Smooth muscle cell (in vitro differentiated cells): ENCODE measurements at regions not wholly inside any gene's neighbourhood (a gene's known extent, or its start where the extent isn't known, plus 50 kb on each side); places are given as distances from the start of the nearest gene placed in this dataset.

Experiments used
- DNase-seq: peaks from one replicate; lab custom pipeline; 2025; ENCODE audit not compliant: unreplicated experiment; lab: John Stamatoyannopoulos, UW
- H2AFZ ChIP-seq: fragments of 200-600 bp; sonication (generic); 2 replicates; pipeline ENCODE4 v1.6.0; 2016; ENCODE audit warnings: antibody characterized with exemption, low read depth, mild to moderate bottlenecking
- H3F3A ChIP-seq: fragments of 200-600 bp; sonication (generic); 2 replicates; pipeline ENCODE4 v1.6.0; 2017; ENCODE audit warnings: antibody characterized with exemption, low read depth
- H3K27ac ChIP-seq: fragments of 200-600 bp; sonication (generic); 2 replicates; pipeline ENCODE4 v1.5.1; 2016; ENCODE audit warnings: low read depth, mild to moderate bottlenecking
- H3K27me3 ChIP-seq: fragments of 200-600 bp; sonication (generic); 2 replicates; pipeline ENCODE4 v1.6.1; 2016; ENCODE audit warnings: low read depth, mild to moderate bottlenecking
- H3K36me3 ChIP-seq: fragments of 200-600 bp; sonication (generic); 2 replicates; pipeline ENCODE4 v1.5.1; 2016; ENCODE audit warnings: low read depth
- H3K4me1 ChIP-seq: fragments of 200-600 bp; sonication (generic); 2 replicates; pipeline ENCODE4 v1.5.1; 2016; ENCODE audit warnings: low read depth
- H3K4me2 ChIP-seq: fragments of 200-600 bp; sonication (generic); 2 replicates; pipeline ENCODE4 v1.6.0; 2016; ENCODE audit warnings: mild to moderate bottlenecking
- H3K4me3 ChIP-seq: fragments of 200-600 bp; sonication (generic); 2 replicates; pipeline ENCODE4 v1.5.1; 2016; ENCODE audit warnings: mild to moderate bottlenecking
- H3K79me2 ChIP-seq: fragments of 200-600 bp; sonication (generic); 2 replicates; pipeline ENCODE4 v1.6.0; 2016; ENCODE audit warnings: low read depth, mild to moderate bottlenecking
- H3K9ac ChIP-seq: fragments of 200-600 bp; sonication (generic); 2 replicates; pipeline ENCODE4 v1.6.0; 2016; ENCODE audit warnings: low read depth
- H3K9me3 ChIP-seq: fragments of 200-600 bp; sonication (generic); replicated peaks from 2 replicates; pipeline ENCODE4 v1.5.1; 2016; ENCODE audit warnings: low read depth
- H4K20me1 ChIP-seq: fragments of 200-600 bp; sonication (generic); 2 replicates; pipeline ENCODE4 v1.6.0; 2016; ENCODE audit warnings: low read depth
- WGBS: methylation state at CpG from one replicate; pipeline ENCODE4 v1.1.7; 2016; ENCODE audit warnings: low lambda C conversion rate; 5-methylcytosine and 5-hydroxymethylcytosine counted together
- TF ChIP-seq, protein P1 (sequence below): fragments of 200-600 bp; sonication (generic); IDR thresholded peaks from 2 replicates; pipeline ENCODE4 v1.5.1; 2017; ENCODE audit warnings: borderline replicate concordance, mild to moderate bottlenecking, antibody characterized with exemption; ENCODE audit not compliant: insufficient read depth, poor library complexity, severe bottlenecking

DNA sequence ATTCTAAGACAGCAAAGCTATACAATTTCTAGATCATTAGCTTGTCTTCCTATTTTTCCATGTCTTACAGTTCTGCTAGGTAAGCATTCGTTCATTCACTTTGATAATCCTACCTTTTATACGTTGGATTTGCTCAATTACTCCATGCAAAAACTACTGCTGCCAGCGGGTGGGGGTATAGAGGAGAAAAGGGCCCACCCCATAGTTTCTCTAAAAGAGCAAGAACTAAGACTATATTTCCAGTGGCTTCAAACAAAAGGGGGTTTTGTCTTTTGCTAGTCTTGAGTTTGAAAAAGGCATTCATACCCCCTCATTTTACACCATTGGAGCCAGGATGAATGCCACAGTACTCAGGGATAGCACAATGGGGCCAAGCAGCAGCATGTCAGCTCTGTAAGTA, 155.7 kb downstream of the WT1 start:
- Histone ChIP-seq H2AFZ (no peak overlapping the region), H3F3A (no peaks in the 10 kb centered on the region), H3K4me2 (no peak overlapping the region), H3K27ac (no peak overlapping the region), H3K9me3 (no peaks in the 10 kb centered on the region), H3K36me3 (no peaks in the 10 kb centered on the region), H3K27me3 (no peaks in the 10 kb centered on the region), H3K4me1 (no peaks in the 10 kb centered on the region), H3K4me3 (no peak overlapping the region), H4K20me1 (no peaks in the 10 kb centered on the region), H3K79me2 (no peaks in the 10 kb centered on the region), H3K9ac (no peak overlapping the region)
- 61% methylated on average over 3 of the region's 3 CpGs for WGBS
- no peak for DNase-seq
- TF ChIP-seq, protein P1, sequence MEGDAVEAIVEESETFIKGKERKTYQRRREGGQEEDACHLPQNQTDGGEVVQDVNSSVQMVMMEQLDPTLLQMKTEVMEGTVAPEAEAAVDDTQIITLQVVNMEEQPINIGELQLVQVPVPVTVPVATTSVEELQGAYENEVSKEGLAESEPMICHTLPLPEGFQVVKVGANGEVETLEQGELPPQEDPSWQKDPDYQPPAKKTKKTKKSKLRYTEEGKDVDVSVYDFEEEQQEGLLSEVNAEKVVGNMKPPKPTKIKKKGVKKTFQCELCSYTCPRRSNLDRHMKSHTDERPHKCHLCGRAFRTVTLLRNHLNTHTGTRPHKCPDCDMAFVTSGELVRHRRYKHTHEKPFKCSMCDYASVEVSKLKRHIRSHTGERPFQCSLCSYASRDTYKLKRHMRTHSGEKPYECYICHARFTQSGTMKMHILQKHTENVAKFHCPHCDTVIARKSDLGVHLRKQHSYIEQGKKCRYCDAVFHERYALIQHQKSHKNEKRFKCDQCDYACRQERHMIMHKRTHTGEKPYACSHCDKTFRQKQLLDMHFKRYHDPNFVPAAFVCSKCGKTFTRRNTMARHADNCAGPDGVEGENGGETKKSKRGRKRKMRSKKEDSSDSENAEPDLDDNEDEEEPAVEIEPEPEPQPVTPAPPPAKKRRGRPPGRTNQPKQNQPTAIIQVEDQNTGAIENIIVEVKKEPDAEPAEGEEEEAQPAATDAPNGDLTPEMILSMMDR, result no peak

DNA sequence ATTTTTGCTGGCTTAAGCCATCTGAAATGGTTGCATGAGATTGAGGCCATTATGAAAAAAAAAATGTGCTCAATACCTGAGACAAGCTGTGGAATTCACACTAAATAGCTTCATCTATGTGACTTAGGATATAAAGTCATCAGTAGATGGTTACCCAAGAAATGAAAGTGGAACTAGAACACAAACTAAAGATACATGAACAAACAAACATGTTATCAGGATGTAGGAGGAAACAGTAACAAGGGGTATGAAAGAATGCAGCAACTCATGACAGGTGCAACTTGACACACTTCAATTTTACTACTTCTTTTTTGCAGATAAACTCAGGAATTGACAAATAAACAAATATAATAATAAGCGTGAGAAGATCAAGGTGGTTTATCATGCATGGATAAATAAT, 155.0 kb downstream of the WT1 start:
- H3K36me3 ChIP-seq, result no peaks in the 10 kb centered on the region
- TF ChIP-seq, protein P1, result no peak
- no peak overlapping the region for H3K9ac ChIP-seq
- H3K27me3 ChIP-seq, result no peaks in the 10 kb centered on the region
- H3K79me2 ChIP-seq, result no peaks in the 10 kb centered on the region
- H3F3A ChIP-seq, result no peaks in the 10 kb centered on the region
- no peak for DNase-seq
- H3K9me3 ChIP-seq, result no peaks in the 10 kb centered on the region
- no peaks in the 10 kb centered on the region for H3K4me1 ChIP-seq
- no peaks in the 10 kb centered on the region for H4K20me1 ChIP-seq
- H3K4me3 ChIP-seq, result no peak overlapping the region
- no peak overlapping the region for H3K27ac ChIP-seq
- 91% methylated on average over 1 of the region's 1 CpG for WGBS
- no peak overlapping the region for H3K4me2 ChIP-seq
- no peak overlapping the region for H2AFZ ChIP-seq

GRCh38 chr11:32288276-32288675, 147.1 kb downstream of the WT1 start:
- no peak overlapping the region for H3K4me3 ChIP-seq
- no peaks in the 10 kb centered on the region for H4K20me1 ChIP-seq
- H3K27me3 ChIP-seq, result no peaks in the 10 kb centered on the region
- no peaks in the 10 kb centered on the region for H3F3A ChIP-seq
- WGBS, result 29% methylated on average over 1 of the region's 1 CpG
- H2AFZ ChIP-seq, result no peak overlapping the region
- no peak overlapping the region for H3K9ac ChIP-seq
- H3K4me2 ChIP-seq, result no peak overlapping the region
- TF ChIP-seq, protein P1, result peak; percentile 9
- no peaks in the 10 kb centered on the region for H3K79me2 ChIP-seq
- no peaks in the 10 kb centered on the region for H3K4me1 ChIP-seq
- no peaks in the 10 kb centered on the region for H3K36me3 ChIP-seq
- no peak overlapping the region for H3K27ac ChIP-seq
- no peak for DNase-seq
- H3K9me3 ChIP-seq, result no peaks in the 10 kb centered on the region

GRCh38 chr11:32289701-32290100, 145.6 kb downstream of the WT1 start:
- 94% methylated on average over 5 of the region's 5 CpGs for WGBS
- H3K79me2 ChIP-seq, result no peaks in the 10 kb centered on the region
- TF ChIP-seq, protein P1, result no peak

More at GRCh38 chr11:32289701-32290100, 145.6 kb downstream of the WT1 start:
- no peaks in the 10 kb centered on the region for H3K27me3 ChIP-seq
- H3K36me3 ChIP-seq, result no peaks in the 10 kb centered on the region
- no peak overlapping the region for H3K4me3 ChIP-seq
- no peaks in the 10 kb centered on the region for H3F3A ChIP-seq
- H3K27ac ChIP-seq, result no peak overlapping the region
- H2AFZ ChIP-seq, result no peak overlapping the region
- no peaks in the 10 kb centered on the region for H3K9me3 ChIP-seq
- no peaks in the 10 kb centered on the region for H4K20me1 ChIP-seq
- H3K4me1 ChIP-seq, result no peaks in the 10 kb centered on the region
- no peak for DNase-seq
- no peak overlapping the region for H3K4me2 ChIP-seq
- no peak overlapping the region for H3K9ac ChIP-seq
